Bronchial epithelial cell (primary cell): ENCODE measurements at regions not wholly inside any gene's neighbourhood (a gene's known extent, or its start where the extent isn't known, plus 50 kb on each side); places are given as distances from the start of the nearest gene placed in this dataset.
"Not testable (repeated sequence)": the region's sequence is repeated elsewhere in the genome, so short reads cannot be mapped to it uniquely, and the experiment has no call there.

Experiments used
- DNase-seq: peaks from one replicate; pipeline ENCODE4 v3.0.0-alpha.2; 2010; ENCODE audit warnings: low read depth
- FAIRE-seq: peaks from 2 replicates; lab custom pipeline; 2011; peaks lifted over from hg19 to GRCh38; lab: Jason Lieb, UNC
- H3K27me3 ChIP-seq: 2 replicates; pipeline ENCODE4 v1.5.1; 2011; ENCODE audit warnings: low read length; ENCODE audit not compliant: control insufficient read depth, insufficient read depth
- H3K36me3 ChIP-seq: 2 replicates; pipeline ENCODE4 v1.5.1; 2011; ENCODE audit warnings: low read length; ENCODE audit not compliant: control insufficient read depth, insufficient read depth
- H3K4me3 ChIP-seq: 2 replicates; pipeline ENCODE4 v1.5.1; 2011; ENCODE audit warnings: mild to moderate bottlenecking, low read depth, low read length, control low read depth
- TF ChIP-seq, protein P1 (sequence below): IDR thresholded peaks from 2 replicates; pipeline ENCODE4 v1.5.1; 2011; ENCODE audit warnings: mild to moderate bottlenecking, moderate library complexity, low read length, control low read depth, inconsistent platforms; ENCODE audit not compliant: insufficient read depth, severe bottlenecking

DNA sequence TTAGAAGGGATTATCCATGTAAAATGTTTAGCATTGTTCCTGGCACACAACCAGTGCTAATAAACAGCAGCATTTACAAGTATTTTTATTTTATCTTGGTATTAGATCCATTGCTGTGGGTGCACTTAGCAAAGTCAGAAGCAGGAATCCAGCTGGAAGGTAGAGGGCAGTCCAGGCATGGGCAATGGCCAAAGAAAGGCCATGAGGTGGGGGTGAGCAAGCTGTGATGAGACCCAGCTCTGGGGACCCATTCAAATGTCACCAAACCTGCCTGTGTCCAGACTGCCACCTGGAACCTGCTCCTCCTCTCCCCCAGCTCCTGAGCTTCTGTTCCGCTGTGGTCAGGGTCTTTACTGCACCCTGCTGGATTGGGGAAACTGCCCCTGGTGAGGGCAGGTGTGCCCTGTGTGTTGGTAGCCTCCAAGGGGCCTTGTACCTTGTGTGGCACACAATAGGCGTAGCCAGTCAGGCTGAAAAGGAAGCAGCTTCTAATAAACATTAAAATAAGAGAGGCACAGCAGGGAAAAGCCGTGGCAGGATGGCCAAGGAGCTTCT lies 118.0 kb upstream of the CRHR1 start:
- H3K36me3 ChIP-seq = no peaks in the 10 kb centered on the region
- TF ChIP-seq, protein P1, sequence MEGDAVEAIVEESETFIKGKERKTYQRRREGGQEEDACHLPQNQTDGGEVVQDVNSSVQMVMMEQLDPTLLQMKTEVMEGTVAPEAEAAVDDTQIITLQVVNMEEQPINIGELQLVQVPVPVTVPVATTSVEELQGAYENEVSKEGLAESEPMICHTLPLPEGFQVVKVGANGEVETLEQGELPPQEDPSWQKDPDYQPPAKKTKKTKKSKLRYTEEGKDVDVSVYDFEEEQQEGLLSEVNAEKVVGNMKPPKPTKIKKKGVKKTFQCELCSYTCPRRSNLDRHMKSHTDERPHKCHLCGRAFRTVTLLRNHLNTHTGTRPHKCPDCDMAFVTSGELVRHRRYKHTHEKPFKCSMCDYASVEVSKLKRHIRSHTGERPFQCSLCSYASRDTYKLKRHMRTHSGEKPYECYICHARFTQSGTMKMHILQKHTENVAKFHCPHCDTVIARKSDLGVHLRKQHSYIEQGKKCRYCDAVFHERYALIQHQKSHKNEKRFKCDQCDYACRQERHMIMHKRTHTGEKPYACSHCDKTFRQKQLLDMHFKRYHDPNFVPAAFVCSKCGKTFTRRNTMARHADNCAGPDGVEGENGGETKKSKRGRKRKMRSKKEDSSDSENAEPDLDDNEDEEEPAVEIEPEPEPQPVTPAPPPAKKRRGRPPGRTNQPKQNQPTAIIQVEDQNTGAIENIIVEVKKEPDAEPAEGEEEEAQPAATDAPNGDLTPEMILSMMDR = peak; percentile 29
- no peak overlapping the region for H3K4me3 ChIP-seq
- DNase-seq (no peak), FAIRE-seq (no peak)
- no peaks in the 10 kb centered on the region for H3K27me3 ChIP-seq

DNA sequence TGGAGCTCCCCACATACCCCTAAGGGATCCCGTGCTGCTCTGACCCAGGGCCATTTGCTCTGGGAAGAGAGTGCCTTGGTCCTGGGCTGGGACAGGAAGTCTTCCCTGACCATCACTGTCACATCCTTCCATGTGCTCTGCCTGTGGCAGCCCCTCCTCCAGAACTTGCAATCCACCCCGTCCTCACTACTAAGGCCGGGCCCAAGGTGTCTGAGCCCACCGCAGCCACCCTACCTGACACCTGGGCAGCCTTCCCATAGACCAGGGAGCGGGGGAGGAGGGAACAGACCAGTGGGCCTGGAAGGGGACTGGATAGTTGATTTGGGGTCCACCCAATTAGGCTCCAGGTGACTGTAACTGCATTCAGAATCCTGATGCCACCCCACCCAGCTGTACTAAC lies 117.5 kb upstream of the CRHR1 start:
- no peak overlapping the region for H3K4me3 ChIP-seq
- no peaks in the 10 kb centered on the region for H3K27me3 ChIP-seq
- H3K36me3 ChIP-seq = no peaks in the 10 kb centered on the region
- no peak for FAIRE-seq
- TF ChIP-seq, protein P1 = no peak
- DNase-seq = no peak

DNA sequence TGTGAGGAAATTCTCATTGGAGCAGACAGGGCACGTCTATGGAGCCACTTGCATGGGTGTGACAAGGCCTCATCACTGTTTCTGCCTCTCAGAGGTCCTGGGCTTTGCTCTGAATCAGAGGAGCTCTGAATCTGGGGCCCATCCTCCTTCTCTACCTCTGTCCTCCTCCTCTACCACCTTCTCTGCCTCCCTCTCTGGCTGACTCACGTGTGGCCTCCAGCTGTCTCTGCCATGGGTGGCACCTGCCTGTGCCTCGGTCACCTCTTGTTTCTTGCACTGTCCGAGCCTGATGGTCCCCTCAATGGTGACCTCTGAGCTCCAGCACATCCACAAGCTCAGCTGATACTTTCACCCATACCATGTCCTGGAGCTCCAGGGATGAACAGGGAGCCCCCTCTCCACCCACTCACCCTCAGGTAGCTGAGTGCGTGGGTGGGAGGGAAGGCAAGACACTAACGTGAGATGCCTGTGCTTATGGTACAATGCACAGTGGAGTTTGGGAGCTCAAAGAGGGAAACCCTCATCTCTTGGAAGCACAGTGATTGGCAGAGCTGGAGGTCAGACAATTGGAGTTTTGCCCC lies 116.4 kb upstream of the CRHR1 start:
- DNase-seq = peak; percentile 11
- Histone ChIP-seq H3K27me3 (no peaks in the 10 kb centered on the region), H3K36me3 (no peaks in the 10 kb centered on the region), H3K4me3 (no peak overlapping the region)
- no peak for FAIRE-seq
- TF ChIP-seq, protein P1 = no peak

DNA sequence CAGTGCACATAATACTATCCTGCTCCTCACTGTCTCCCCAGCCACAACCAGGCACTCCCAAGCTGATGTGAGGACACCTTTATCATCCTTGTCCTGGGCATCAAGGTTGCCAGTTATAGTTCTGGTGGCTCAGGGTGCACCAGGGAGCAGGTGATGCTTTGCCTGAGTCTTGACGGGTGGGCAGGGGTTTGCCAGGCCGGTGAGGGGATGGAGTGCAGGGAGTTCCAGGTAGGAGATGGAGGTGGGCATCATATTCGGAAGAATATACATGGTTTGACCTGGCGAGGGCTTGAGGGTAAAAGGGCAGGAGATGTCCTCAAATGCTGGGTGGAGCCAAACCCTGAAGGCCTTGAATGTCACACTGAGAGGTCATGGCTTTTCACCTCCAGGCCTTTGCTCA lies 115.8 kb upstream of the CRHR1 start:
- H3K27me3 ChIP-seq = no peaks in the 10 kb centered on the region
- DNase-seq (no peak), FAIRE-seq (no peak)
- TF ChIP-seq, protein P1 = no peak
- H3K4me3 ChIP-seq = no peak overlapping the region
- H3K36me3 ChIP-seq = no peaks in the 10 kb centered on the region

DNA sequence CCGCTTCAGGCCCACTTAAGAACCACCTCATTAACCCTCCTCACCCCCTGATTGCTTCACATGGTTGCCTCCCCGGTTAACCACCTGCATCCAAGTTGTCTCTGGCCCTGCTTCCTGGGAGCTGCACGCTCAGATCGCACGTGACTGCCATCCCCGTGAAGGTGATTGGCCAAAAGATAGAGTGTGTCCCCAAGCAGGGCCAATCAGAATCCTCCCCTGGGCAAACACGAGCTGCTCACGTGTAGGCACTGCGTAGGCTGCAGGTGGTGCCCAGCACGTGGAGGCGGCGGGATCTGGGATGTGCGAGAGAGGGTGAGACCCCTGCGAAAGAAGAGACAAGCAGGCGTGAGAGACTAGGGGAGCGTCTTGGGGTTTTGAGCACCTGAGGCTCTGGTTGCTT lies 111.8 kb upstream of the CRHR1 start:
- TF ChIP-seq, protein P1 = no peak
- Histone ChIP-seq H3K36me3 (no peaks in the 10 kb centered on the region), H3K4me3 (no peak overlapping the region), H3K27me3 (peaks cover 2% of the 10 kb centered on the region)
- no peak for FAIRE-seq
- DNase-seq = no peak

DNA sequence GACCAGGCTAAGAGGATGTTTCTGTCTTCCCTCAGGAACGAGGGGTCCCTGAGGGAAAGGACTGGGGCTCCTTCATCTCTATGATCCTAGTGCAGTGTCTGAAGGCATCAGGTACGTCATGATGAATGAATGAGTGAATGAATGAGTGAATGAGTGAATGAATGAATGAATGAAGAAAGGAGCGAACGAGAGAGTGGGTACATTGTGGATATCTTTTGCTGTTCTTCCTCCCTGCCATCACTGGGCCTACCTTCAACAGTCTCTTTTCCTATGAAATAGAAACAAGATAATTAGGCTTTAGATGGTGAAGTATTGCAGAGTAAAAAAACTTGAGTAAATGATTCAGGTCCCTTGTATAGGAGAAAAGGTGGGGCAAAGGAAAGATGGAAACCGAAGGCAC lies 111.3 kb upstream of the CRHR1 start:
- FAIRE-seq (no peak), DNase-seq (no peak)
- no peak overlapping the region for H3K4me3 ChIP-seq
- TF ChIP-seq, protein P1 = no peak
- H3K36me3 ChIP-seq = no peaks in the 10 kb centered on the region
- peaks cover 2% of the 10 kb centered on the region for H3K27me3 ChIP-seq

DNA sequence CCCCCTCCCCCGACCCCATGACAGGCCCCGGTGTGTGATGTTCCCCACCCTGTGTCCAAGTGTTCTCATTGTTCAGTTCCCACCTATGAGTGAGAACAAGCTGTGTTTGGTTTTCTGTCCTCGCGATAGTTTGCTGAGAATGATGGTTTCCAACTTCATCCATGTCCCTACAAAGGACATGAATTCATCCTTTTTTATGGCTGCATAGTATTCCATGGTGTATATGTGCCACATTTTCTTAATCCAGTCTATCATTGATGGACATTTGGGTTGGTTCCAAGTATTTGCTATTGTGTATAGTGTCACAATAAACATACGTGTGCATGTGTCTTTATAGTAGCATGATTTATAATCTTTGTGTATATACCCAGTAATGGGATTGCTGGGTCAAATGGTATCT lies 110.4 kb upstream of the CRHR1 start:
- H3K27me3 ChIP-seq, DNase-seq, H3K36me3 ChIP-seq: not testable (repeated sequence)

More for the DNA sequence above, 110.4 kb upstream of the CRHR1 start:
- H3K4me3 ChIP-seq, FAIRE-seq: not testable (repeated sequence)
